IMR-90 (cell line): ENCODE measurements at regions not wholly inside any gene's neighbourhood (a gene's known extent, or its start where the extent isn't known, plus 50 kb on each side); places are given as distances from the start of the nearest gene placed in this dataset.

Experiments used
- ATAC-seq: fragments of 200-7000 bp; cut with Tn5 transposase; 2 replicates; pipeline ENCODE4 v1.9.1; 2020; ENCODE audit warnings: low read depth, mild to moderate bottlenecking, moderate library complexity
- BruUV-seq: library from RNA; stranded (reverse); fragments of 400-500 nt; replicated peaks from 2 replicates; lab custom pipeline; 2021; lab: Mats Ljungman, UMichigan
- CTCF ChIA-PET: fragments of 300-600 bp; formaldehyde crosslinking; extraction: SDS; loops from one replicate; lab custom pipeline; 2021; ENCODE audit warnings: antibody characterized with exemption; lab: Yijun Ruan, JAX
- POLR2A ChIA-PET: fragments of 300-600 bp; sonication (Branson Sonifier 250); formaldehyde crosslinking; loops from one replicate; lab custom pipeline; 2022; ENCODE audit warnings: antibody characterized with exemption; ENCODE audit not compliant: unreplicated experiment; lab: Charles Lee
- DNase-seq: peaks from one replicate; pipeline ENCODE4 v3.0.0; 2013
- H2AFZ ChIP-seq: replicated peaks from 2 replicates; pipeline ENCODE3; 2013; ENCODE audit warnings: low read length, mild to moderate bottlenecking; ENCODE audit not compliant: poor library complexity
- H2AK5ac ChIP-seq: 2 replicates; pipeline ENCODE4 v1.6.1; 2013; ENCODE audit warnings: low read depth, low read length, inconsistent platforms
- H2AK9ac ChIP-seq: replicated peaks from 2 replicates; pipeline ENCODE3; 2013; ENCODE audit warnings: mild to moderate bottlenecking, low read depth, low read length, moderate library complexity; ENCODE audit not compliant: poor library complexity
- H2BK120ac ChIP-seq: 2 replicates; pipeline ENCODE4 v1.6.1; 2013; ENCODE audit warnings: low read depth, low read length, inconsistent platforms
- H2BK15ac ChIP-seq: 3 replicates; pipeline ENCODE4 v1.6.1; 2013; ENCODE audit warnings: low read depth, low read length, inconsistent platforms
- H2BK20ac ChIP-seq: 2 replicates; pipeline ENCODE4 v1.6.1; 2013; ENCODE audit warnings: low read depth, mild to moderate bottlenecking, inconsistent platforms, low read length, moderate library complexity
- H2BK5ac ChIP-seq: 2 replicates; pipeline ENCODE4 v1.6.1; 2013; ENCODE audit warnings: mild to moderate bottlenecking, low read depth, low read length, inconsistent platforms; ENCODE audit not compliant: poor library complexity, severe bottlenecking
- H3K14ac ChIP-seq: replicated peaks from 2 replicates; pipeline ENCODE4 v1.6.1; 2013; ENCODE audit warnings: low read depth, low read length, inconsistent platforms
- H3K18ac ChIP-seq: 2 replicates; pipeline ENCODE4 v1.6.1; 2013; ENCODE audit warnings: low read depth, low read length, control low read depth
- H3K23ac ChIP-seq: 2 replicates; pipeline ENCODE4 v1.6.1; 2013; ENCODE audit warnings: low read depth, low read length, inconsistent platforms
- H3K27ac ChIP-seq: 2 replicates; pipeline ENCODE4 v1.5.1; 2013; ENCODE audit warnings: mild to moderate bottlenecking, control low read depth, low read length; ENCODE audit not compliant: insufficient read depth
- H3K27me3 ChIP-seq: 2 replicates; pipeline ENCODE4 v1.6.1; 2013; ENCODE audit warnings: low read length; ENCODE audit not compliant: control insufficient read depth, insufficient read depth
- H3K36me3 ChIP-seq: 2 replicates; pipeline ENCODE4 v1.6.1; 2013; ENCODE audit warnings: low read length, mixed read lengths; ENCODE audit not compliant: control insufficient read depth, insufficient read depth
- H3K4ac ChIP-seq: 2 replicates; pipeline ENCODE4 v1.6.1; 2013; ENCODE audit warnings: low read depth, low read length, inconsistent platforms
- H3K4me1 ChIP-seq: 2 replicates; pipeline ENCODE4 v1.6.1; 2013; ENCODE audit warnings: low read length, mixed read lengths; ENCODE audit not compliant: control insufficient read depth, insufficient read depth
- H3K4me2 ChIP-seq: 2 replicates; pipeline ENCODE4 v1.6.1; 2013; ENCODE audit warnings: low read depth, mild to moderate bottlenecking, control low read depth, low read length, moderate library complexity
- H3K4me3 ChIP-seq: 2 replicates; pipeline ENCODE4 v1.5.1; 2013; ENCODE audit warnings: low read depth, mild to moderate bottlenecking, control low read depth, low read length, moderate library complexity; ENCODE audit not compliant: insufficient read depth
- H3K56ac ChIP-seq: 2 replicates; pipeline ENCODE4 v1.6.1; 2013; ENCODE audit warnings: low read length, inconsistent platforms; ENCODE audit not compliant: insufficient read depth; ENCODE audit errors: extremely low read depth
- H3K79me1 ChIP-seq, 2 experiments: 2 replicates each; pipeline ENCODE4 v1.6.1; 2013; ENCODE audit warnings: low read length in 2 of 2, inconsistent platforms in 1 of 2, low read depth in 1 of 2
- H3K9ac ChIP-seq: 2 replicates; pipeline ENCODE4 v1.6.1; 2013; ENCODE audit warnings: low read depth, low read length, control low read depth
- H3K9me1 ChIP-seq: 2 replicates; pipeline ENCODE4 v1.6.1; 2013; ENCODE audit warnings: low read length, inconsistent platforms; ENCODE audit not compliant: insufficient read depth
- H3K9me3 ChIP-seq: 2 replicates; pipeline ENCODE4 v1.6.1; 2013; ENCODE audit warnings: low read length; ENCODE audit not compliant: control insufficient read depth, insufficient read depth
- H4K20me1 ChIP-seq: 2 replicates; pipeline ENCODE4 v1.6.1; 2013; ENCODE audit warnings: low read length, inconsistent platforms; ENCODE audit not compliant: insufficient read depth
- H4K5ac ChIP-seq: 2 replicates; pipeline ENCODE4 v1.6.1; 2013; ENCODE audit warnings: mild to moderate bottlenecking, low read depth, low read length, control low read depth
- H4K8ac ChIP-seq, 2 experiments: 2 replicates each; pipeline ENCODE4 v1.6.1; 2013; ENCODE audit warnings: low read depth in 2 of 2, low read length in 2 of 2, control low read depth in 1 of 2, inconsistent platforms in 1 of 2
- H4K91ac ChIP-seq: 2 replicates; pipeline ENCODE4 v1.6.1; 2013; ENCODE audit warnings: low read depth, low read length, inconsistent platforms; ENCODE audit not compliant: insufficient read depth
- BHLHE40 ChIP-seq: fragments of 150-350 bp; IDR thresholded peaks from 2 replicates; pipeline ENCODE4 v1.6.1; 2016; ENCODE audit warnings: mild to moderate bottlenecking, low read depth, low read length
- CEBPB ChIP-seq: IDR thresholded peaks from 2 replicates; pipeline ENCODE4 v1.6.1; 2012; ENCODE audit warnings: low read depth, low read length, improper control_type of control experiment
- CHD1 ChIP-seq: IDR thresholded peaks from 2 replicates; pipeline ENCODE4 v1.6.1; 2012; ENCODE audit warnings: low read depth, low read length, improper control_type of control experiment
- FOS ChIP-seq: fragments of 150-350 bp; IDR thresholded peaks from 2 replicates; pipeline ENCODE4 v1.6.1; 2016; ENCODE audit warnings: low read depth, low read length
- MAFK ChIP-seq: IDR thresholded peaks from 2 replicates; pipeline ENCODE4 v1.6.1; 2012; ENCODE audit warnings: low read depth, low read length, improper control_type of control experiment
- MXI1 ChIP-seq: IDR thresholded peaks from 2 replicates; pipeline ENCODE4 v1.6.1; 2012; ENCODE audit warnings: low read depth, mild to moderate bottlenecking, low read length, moderate library complexity, borderline replicate concordance
- NFE2L2 ChIP-seq: fragments of 150-350 bp; IDR thresholded peaks from 2 replicates; pipeline ENCODE4 v1.6.1; 2016; ENCODE audit warnings: low read depth, mild to moderate bottlenecking, low read length
- POLR2A ChIP-seq: IDR thresholded peaks from 2 replicates; pipeline ENCODE4 v1.6.1; 2012; ENCODE audit warnings: mild to moderate bottlenecking, low read depth, low read length
- RAD21 ChIP-seq: IDR thresholded peaks from 2 replicates; pipeline ENCODE4 v1.6.1; 2012; ENCODE audit warnings: low read length, improper control_type of control experiment
- RCOR1 ChIP-seq: IDR thresholded peaks from 2 replicates; pipeline ENCODE4 v1.6.1; 2012; ENCODE audit warnings: mild to moderate bottlenecking, low read length, improper control_type of control experiment; ENCODE audit not compliant: insufficient replicate concordance
- RFX5 ChIP-seq: IDR thresholded peaks from 2 replicates; pipeline ENCODE4 v1.8.0; 2012; ENCODE audit warnings: low read depth, mild to moderate bottlenecking, low read length, moderate library complexity
- SMC3 ChIP-seq: fragments of 150-350 bp; IDR thresholded peaks from 2 replicates; pipeline ENCODE4 v1.6.1; 2016; ENCODE audit warnings: low read depth, mild to moderate bottlenecking, antibody characterized with exemption, low read length, moderate library complexity
- dilution Hi-C: fragments of 300-500 bp; cut with HindIII; formaldehyde crosslinking; loops from one replicate; pipeline ENCODE4 v1.14.3; 2018; ENCODE audit warnings: low sequenced_read_pairs; ENCODE audit not compliant: unreplicated experiment
- in situ Hi-C: fragments of 300-500 bp; cut with MboI; formaldehyde crosslinking; loops from 3 replicates; pipeline ENCODE4 v1.14.3; 2019; ENCODE audit warnings: low sequenced_read_pairs, inconsistent platforms, mixed read lengths
- intact Hi-C: fragments of 100-400 bp; cut with micrococcal nuclease; formaldehyde crosslinking; loops from 2 replicates; pipeline ENCODE4 v1.10.0; 2022
- TF ChIP-seq, protein P1 (sequence below): fragments of 150-350 bp; IDR thresholded peaks from 2 replicates; pipeline ENCODE4 v1.6.1; 2016; ENCODE audit warnings: low read depth, mild to moderate bottlenecking, low read length, moderate library complexity, borderline replicate concordance
- TF ChIP-seq, protein P2 (sequence below): conservative IDR thresholded peaks from 2 replicates; pipeline ENCODE4 v1.5.1; 2012; ENCODE audit warnings: mild to moderate bottlenecking, low read depth, low read length, improper control_type of control experiment
- TF ChIP-seq, protein P3 (sequence below): fragments of 150-350 bp; IDR thresholded peaks from 2 replicates; pipeline ENCODE4 v1.6.1; 2017; ENCODE audit warnings: mild to moderate bottlenecking, antibody characterized with exemption, low read length, low read depth

DNA sequence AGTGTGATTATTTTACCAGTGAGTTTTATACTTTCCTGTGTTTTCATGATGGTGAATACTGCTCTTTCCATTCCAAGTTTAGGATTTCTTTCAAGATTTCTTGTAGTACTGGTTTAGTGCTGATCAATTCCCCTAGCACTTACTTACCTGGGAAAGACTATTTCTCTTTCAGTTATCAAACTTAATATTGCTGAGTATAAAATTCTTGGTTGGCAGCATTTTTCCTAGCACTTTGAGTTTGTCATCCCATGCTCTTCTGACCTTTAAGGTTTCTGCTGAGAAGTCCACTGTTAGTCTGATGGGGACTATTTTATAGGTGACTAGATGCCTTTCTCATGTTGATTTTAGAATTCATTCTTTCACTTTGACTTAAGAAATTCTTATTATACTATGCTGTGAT is 842.8 kb upstream of the CITED2 start:
- H3K14ac ChIP-seq: no peak overlapping the region
- BruUV-seq: no TSS peak
- H2AFZ ChIP-seq: no peak overlapping the region
- H3K9me1 ChIP-seq: no peaks in the 10 kb centered on the region
- no peaks in the 10 kb centered on the region for H3K27me3 ChIP-seq
- no peak overlapping the region for H3K4ac ChIP-seq
- no peaks in the 10 kb centered on the region for H3K4me1 ChIP-seq
- no peaks in the 10 kb centered on the region for H4K20me1 ChIP-seq
- no peak overlapping the region for H4K5ac ChIP-seq
- intact Hi-C loops: no loop called here
- H3K23ac ChIP-seq: no peak overlapping the region
- H2AK5ac ChIP-seq: no peak overlapping the region
- dilution Hi-C loops: no loop called here
- no peak for ATAC-seq
- no peak overlapping the region for H2AK9ac ChIP-seq
- TF ChIP-seq RFX5 (no peak), RCOR1 (no peak), POLR2A (no peak), NFE2L2 (no peak), RAD21 (no peak), MAFK (no peak), MXI1 (no peak), CHD1 (no peak), BHLHE40 (no peak), FOS (no peak), CEBPB (no peak), SMC3 (no peak)
- TF ChIP-seq, protein P1, sequence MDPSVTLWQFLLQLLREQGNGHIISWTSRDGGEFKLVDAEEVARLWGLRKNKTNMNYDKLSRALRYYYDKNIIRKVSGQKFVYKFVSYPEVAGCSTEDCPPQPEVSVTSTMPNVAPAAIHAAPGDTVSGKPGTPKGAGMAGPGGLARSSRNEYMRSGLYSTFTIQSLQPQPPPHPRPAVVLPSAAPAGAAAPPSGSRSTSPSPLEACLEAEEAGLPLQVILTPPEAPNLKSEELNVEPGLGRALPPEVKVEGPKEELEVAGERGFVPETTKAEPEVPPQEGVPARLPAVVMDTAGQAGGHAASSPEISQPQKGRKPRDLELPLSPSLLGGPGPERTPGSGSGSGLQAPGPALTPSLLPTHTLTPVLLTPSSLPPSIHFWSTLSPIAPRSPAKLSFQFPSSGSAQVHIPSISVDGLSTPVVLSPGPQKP: no peak
- TF ChIP-seq, protein P2, sequence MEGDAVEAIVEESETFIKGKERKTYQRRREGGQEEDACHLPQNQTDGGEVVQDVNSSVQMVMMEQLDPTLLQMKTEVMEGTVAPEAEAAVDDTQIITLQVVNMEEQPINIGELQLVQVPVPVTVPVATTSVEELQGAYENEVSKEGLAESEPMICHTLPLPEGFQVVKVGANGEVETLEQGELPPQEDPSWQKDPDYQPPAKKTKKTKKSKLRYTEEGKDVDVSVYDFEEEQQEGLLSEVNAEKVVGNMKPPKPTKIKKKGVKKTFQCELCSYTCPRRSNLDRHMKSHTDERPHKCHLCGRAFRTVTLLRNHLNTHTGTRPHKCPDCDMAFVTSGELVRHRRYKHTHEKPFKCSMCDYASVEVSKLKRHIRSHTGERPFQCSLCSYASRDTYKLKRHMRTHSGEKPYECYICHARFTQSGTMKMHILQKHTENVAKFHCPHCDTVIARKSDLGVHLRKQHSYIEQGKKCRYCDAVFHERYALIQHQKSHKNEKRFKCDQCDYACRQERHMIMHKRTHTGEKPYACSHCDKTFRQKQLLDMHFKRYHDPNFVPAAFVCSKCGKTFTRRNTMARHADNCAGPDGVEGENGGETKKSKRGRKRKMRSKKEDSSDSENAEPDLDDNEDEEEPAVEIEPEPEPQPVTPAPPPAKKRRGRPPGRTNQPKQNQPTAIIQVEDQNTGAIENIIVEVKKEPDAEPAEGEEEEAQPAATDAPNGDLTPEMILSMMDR: no peak
- TF ChIP-seq, protein P3, sequence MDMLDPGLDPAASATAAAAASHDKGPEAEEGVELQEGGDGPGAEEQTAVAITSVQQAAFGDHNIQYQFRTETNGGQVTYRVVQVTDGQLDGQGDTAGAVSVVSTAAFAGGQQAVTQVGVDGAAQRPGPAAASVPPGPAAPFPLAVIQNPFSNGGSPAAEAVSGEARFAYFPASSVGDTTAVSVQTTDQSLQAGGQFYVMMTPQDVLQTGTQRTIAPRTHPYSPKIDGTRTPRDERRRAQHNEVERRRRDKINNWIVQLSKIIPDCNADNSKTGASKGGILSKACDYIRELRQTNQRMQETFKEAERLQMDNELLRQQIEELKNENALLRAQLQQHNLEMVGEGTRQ: no peak
- no peak overlapping the region for H2BK120ac ChIP-seq
- no peak overlapping the region for H3K56ac ChIP-seq
- no peak overlapping the region for H4K91ac ChIP-seq
- CTCF ChIA-PET: no interaction called here
- no peak for DNase-seq
- H2BK15ac ChIP-seq: no peak overlapping the region
- no peak overlapping the region for H3K9ac ChIP-seq
- H3K9me3 ChIP-seq: peaks cover 15% of the 10 kb centered on the region
- no peak overlapping the region for H3K27ac ChIP-seq
- H4K8ac ChIP-seq: no peak overlapping the region
- H3K79me1 ChIP-seq: no peaks in the 10 kb centered on the region
- no peak overlapping the region for H2BK20ac ChIP-seq
- H2BK5ac ChIP-seq: no peak overlapping the region
- no peak overlapping the region for H3K4me3 ChIP-seq
- H3K18ac ChIP-seq: no peak overlapping the region
- no peak overlapping the region for H3K4me2 ChIP-seq
- POLR2A ChIA-PET: no interaction called here
- in situ Hi-C loops: no loop called here
- no peaks in the 10 kb centered on the region for H3K36me3 ChIP-seq
